D721Med (cell line): ENCODE measurements at regions not wholly inside any gene's neighbourhood (a gene's known extent, or its start where the extent isn't known, plus 50 kb on each side); places are given as distances from the start of the nearest gene placed in this dataset.

Experiments
- DNase-seq: peaks from one replicate; pipeline ENCODE4 v3.0.0; 2011; ENCODE audit warnings: low spot score; ENCODE audit not compliant: insufficient read length
- FAIRE-seq: peaks from 2 replicates; lab custom pipeline; 2011; peaks lifted over from hg19 to GRCh38; lab: Jason Lieb, UNC
- TF ChIP-seq, protein P1 (sequence below): IDR thresholded peaks from 2 replicates; pipeline ENCODE4 v1.5.1; 2012; ENCODE audit warnings: mild to moderate bottlenecking, control low read depth; ENCODE audit not compliant: insufficient read depth; ENCODE audit errors: missing control alignments

DNA sequence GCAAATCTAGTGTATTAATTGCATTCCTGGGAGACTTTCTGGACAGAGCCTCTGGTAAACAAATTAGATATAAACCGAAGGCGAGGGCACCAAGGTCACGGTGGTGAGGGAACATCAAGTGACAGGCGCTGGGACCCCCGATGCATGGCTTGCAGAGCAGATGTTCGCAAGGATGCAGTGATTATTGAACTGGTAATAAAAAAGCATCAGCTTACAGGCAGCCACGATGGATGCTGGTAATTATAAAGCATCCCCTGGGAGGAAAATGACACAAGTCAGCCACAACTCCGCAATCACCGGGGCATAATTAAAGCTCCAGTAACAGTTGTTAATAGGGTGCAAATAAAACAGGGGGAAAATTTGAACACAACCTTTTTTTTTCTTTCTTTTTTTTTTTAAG, 231.1 kb upstream of the DPH6 start:
- TF ChIP-seq, protein P1, sequence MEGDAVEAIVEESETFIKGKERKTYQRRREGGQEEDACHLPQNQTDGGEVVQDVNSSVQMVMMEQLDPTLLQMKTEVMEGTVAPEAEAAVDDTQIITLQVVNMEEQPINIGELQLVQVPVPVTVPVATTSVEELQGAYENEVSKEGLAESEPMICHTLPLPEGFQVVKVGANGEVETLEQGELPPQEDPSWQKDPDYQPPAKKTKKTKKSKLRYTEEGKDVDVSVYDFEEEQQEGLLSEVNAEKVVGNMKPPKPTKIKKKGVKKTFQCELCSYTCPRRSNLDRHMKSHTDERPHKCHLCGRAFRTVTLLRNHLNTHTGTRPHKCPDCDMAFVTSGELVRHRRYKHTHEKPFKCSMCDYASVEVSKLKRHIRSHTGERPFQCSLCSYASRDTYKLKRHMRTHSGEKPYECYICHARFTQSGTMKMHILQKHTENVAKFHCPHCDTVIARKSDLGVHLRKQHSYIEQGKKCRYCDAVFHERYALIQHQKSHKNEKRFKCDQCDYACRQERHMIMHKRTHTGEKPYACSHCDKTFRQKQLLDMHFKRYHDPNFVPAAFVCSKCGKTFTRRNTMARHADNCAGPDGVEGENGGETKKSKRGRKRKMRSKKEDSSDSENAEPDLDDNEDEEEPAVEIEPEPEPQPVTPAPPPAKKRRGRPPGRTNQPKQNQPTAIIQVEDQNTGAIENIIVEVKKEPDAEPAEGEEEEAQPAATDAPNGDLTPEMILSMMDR: no peak
- DNase-seq: no peak
- no peak for FAIRE-seq

DNA sequence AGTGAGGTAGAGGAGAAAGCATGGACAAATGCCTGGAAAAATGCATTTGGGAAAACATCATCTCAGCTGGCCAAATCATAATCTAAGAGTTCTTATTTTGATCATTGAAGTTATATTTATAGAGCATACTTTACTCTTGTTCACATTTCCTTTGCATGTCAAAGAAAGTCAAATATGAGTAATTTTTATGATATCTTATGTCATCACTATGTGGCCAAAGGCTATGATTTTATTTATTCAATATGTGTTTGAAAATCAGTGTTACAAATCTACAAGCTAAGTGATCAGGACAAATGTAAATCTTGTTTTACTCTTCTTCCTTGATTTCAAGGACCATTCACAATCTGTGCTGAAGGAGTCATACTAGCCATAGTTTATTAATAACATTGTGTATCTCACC, 237.2 kb upstream of the DPH6 start:
- no peak for DNase-seq
- TF ChIP-seq, protein P1: no peak
- no peak for FAIRE-seq

DNA sequence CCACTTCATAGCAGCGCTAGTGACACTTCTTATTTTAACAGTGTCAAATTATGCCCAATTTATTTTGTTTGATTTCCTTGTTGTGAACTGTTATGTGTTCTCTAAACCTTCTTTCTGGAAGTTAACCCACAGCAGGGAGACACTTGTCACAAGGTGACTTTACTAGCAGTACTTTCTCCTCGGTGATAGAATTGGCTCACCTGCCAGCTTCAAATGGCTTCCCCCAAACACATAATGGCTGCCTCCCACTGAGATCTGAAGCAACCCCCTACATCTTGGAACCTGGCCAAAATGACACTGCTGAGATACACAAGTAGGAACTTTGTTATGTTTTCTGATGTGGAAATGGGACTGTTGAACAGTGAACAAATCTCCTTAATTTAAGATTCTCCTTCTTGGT, 238.8 kb upstream of the DPH6 start:
- DNase-seq: no peak
- FAIRE-seq: no peak
- TF ChIP-seq, protein P1: no peak

DNA sequence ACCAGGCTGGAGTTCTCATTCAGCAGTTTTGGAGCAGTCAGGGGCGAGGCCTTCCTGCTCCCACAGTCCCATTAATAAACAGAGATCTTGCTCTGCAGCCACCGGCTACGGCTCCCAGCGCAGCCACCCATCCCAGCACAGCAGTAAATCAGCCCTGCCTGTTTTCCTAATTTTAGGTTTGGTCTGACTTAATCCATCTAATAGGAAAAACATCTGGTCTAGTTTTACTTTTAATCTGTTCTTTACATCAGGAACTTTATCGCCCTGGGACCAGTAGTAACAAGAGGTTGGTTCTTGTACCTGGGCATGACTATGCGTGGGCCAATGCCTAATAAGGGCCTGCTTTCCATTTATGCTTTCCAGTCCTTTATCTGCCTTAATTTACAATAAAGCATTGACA, 264.0 kb upstream of the DPH6 start:
- DNase-seq (no peak), FAIRE-seq (no peak)
- TF ChIP-seq, protein P1: no peak

DNA sequence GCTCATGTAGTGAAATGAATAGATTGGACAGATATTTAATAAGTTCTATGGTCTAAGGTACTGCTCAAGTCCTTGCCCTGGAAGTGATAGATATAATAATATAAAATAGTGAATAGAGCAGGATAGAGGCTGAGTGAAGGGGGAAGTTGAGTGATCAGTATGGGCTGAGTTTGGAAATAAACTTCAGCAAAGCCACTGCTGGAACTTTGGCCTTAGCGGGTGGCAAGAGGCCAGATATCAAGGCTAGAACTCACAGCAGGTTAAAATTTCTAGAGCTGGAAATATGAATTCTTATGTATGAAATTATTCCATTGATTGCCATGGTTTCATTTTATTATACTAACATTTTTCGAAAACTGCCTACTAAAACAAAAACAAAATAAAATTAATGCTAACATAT, 267.6 kb upstream of the DPH6 start:
- FAIRE-seq (no peak), DNase-seq (no peak)
- TF ChIP-seq, protein P1: no peak

DNA sequence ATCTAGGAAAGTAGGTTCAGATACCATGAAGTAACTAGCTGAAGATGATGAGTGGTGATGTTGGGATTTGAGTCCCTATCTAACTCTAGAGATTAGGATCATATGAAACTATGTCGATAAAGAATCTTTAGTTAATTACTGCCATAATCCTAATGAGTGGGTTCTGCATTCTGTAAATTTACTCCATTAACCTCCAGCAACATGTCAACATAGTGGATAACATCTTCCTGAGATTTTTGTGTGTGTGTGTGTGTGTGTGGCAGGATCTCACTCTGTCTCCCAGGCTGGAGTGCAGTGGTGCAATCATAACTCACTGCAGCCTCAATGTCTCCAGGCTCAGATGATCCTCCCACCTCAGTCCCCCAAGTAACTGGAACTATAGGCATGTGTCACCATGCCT, 272.9 kb upstream of the DPH6 start:
- TF ChIP-seq, protein P1: no peak
- no peak for DNase-seq
- no peak for FAIRE-seq

DNA sequence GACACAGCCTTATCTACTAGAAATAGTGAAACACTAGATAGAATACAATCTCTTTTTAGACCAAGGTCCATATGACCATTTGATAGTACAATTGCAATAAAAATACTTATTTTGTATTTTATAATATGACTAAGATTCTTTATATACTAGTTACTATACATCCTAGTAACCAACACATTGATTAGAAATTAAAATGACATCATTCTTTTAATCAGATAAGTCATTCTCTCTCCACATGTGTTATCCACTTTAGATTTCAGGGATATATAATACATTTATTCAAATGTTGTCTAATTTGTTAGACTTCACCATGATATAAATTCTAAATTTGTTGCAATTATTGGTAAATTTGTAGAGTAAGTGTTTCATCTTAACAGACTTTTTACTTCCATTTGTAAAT, 276.2 kb upstream of the DPH6 start:
- TF ChIP-seq, protein P1: no peak
- DNase-seq: no peak
- FAIRE-seq: no peak
